ENCODE measurements at regions not wholly inside any gene's neighbourhood (a gene's known extent, or its start where the extent isn't known, plus 50 kb on each side); places are given as distances from the start of the nearest gene placed in this dataset.

DNA sequence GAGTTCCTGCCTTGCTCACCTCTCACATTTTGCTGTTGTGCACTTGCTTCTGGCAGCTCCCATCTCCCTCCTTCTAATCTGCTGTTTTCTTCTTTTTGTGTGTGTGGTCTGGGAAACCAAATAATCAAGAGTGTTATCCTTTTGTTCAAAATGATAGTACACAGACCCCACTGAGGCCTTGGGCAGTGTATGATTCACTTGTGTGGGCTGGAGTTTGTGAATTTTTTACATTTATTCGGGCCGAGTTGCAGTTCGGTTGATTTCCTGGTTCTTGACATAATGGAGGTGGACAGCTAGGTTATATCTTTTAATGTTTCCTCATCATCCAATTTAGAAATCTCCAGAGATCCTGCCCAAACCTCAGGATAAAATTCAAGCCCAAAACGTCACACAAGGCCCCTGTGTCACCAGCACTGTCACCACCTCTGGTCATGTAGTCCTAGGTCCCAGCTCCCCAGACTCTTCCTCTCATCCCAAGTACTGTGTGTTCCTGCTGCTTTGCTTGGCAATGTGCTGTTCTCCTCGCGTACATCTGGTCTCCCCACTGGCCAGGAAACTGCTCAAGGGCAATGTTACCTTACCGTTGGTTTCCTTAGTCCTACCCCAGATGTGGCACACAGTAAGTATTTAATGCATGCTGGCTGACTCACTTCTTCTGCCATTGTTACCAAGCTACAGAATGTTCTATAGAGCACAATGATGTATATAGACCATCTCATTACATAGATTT is 55.7 kb upstream of the PHACTR2 start:
- H3K4me2 ChIP-seq (ENCODE audit: low read depth, low read length, poor library complexity, severe bottlenecking): no peak overlapping the region
- H3K9me3 ChIP-seq (ENCODE audit: low read length): no peaks in the 10 kb centered on the region
- no peaks in the 10 kb centered on the region for H4K20me1 ChIP-seq (ENCODE audit: insufficient read depth, low read depth, low read length)
- no peaks in the 10 kb centered on the region for H3K79me2 ChIP-seq (ENCODE audit: low read length)
- H3K9ac ChIP-seq (ENCODE audit: low read length): no peak overlapping the region
- H3K27ac ChIP-seq (ENCODE audit: low read length): no peak overlapping the region
- no peaks in the 10 kb centered on the region for H3K27me3 ChIP-seq (ENCODE audit: low read length)
- no peaks in the 10 kb centered on the region for H3K9me2 ChIP-seq (replicated peaks; ENCODE audit: insufficient read depth, low read length)
- DNase-seq: no peak
- no peaks in the 10 kb centered on the region for H3K36me3 ChIP-seq (ENCODE audit: insufficient read depth, low read length)
- no peak overlapping the region for H2AFZ ChIP-seq (ENCODE audit: low read length)
- no peak overlapping the region for H3K4me3 ChIP-seq (ENCODE audit: low read length)
- no peaks in the 10 kb centered on the region for H3K4me1 ChIP-seq (ENCODE audit: low read length)

GRCh38 chr6:143621159-143621873 is 56.4 kb upstream of the PHACTR2 start:
- DNase-seq: no peak

DNA sequence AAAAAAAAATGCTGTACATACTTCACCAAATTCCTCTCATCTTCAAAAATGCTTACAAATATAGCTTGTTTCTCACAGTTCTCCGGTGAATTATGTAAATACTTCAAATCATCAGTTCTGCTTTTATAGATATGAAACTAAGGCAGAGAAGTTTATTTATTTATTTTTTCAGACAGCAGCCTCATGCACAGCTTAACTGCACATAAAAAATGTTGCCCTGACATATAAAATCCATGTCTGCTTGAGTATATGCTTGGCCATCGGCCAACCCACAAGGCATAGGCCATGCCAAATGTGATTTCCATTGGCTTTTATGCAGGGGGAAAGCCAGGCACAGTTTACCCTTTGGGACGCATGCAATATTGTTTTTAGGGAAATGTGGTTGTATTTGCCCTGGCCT is 57.3 kb upstream of the PHACTR2 start:
- Histone ChIP-seq H2AFZ (ENCODE audit: low read length) (no peak overlapping the region), H3K79me2 (ENCODE audit: low read length) (no peaks in the 10 kb centered on the region), H3K9me3 (ENCODE audit: low read length) (no peaks in the 10 kb centered on the region), H4K20me1 (ENCODE audit: insufficient read depth, low read depth, low read length) (no peaks in the 10 kb centered on the region), H3K27ac (ENCODE audit: low read length) (no peak overlapping the region), H3K4me2 (ENCODE audit: low read depth, low read length, poor library complexity, severe bottlenecking) (no peak overlapping the region), H3K4me1 (ENCODE audit: low read length) (no peaks in the 10 kb centered on the region), H3K4me3 (ENCODE audit: low read length) (no peak overlapping the region), H3K36me3 (ENCODE audit: insufficient read depth, low read length) (no peaks in the 10 kb centered on the region), H3K9ac (ENCODE audit: low read length) (no peak overlapping the region), H3K9me2 (replicated peaks; ENCODE audit: insufficient read depth, low read length) (no peaks in the 10 kb centered on the region), H3K27me3 (ENCODE audit: low read length) (no peaks in the 10 kb centered on the region)
- DNase-seq: no peak

More at GRCh38 chr6:143621159-143621873, 56.4 kb upstream of the PHACTR2 start:
- no peak overlapping the region for H2AFZ ChIP-seq (ENCODE audit: low read length)
- no peaks in the 10 kb centered on the region for H3K27me3 ChIP-seq (ENCODE audit: low read length)
- H3K4me1 ChIP-seq (ENCODE audit: low read length): no peaks in the 10 kb centered on the region
- H4K20me1 ChIP-seq (ENCODE audit: insufficient read depth, low read depth, low read length): no peaks in the 10 kb centered on the region
- no peaks in the 10 kb centered on the region for H3K9me2 ChIP-seq (replicated peaks; ENCODE audit: insufficient read depth, low read length)
- H3K9me3 ChIP-seq (ENCODE audit: low read length): no peaks in the 10 kb centered on the region
- H3K79me2 ChIP-seq (ENCODE audit: low read length): no peaks in the 10 kb centered on the region
- H3K9ac ChIP-seq (ENCODE audit: low read length): no peak overlapping the region
- H3K27ac ChIP-seq (ENCODE audit: low read length): no peak overlapping the region
- H3K4me3 ChIP-seq (ENCODE audit: low read length): no peak overlapping the region
- H3K36me3 ChIP-seq (ENCODE audit: insufficient read depth, low read length): no peaks in the 10 kb centered on the region
- no peak overlapping the region for H3K4me2 ChIP-seq (ENCODE audit: low read depth, low read length, poor library complexity, severe bottlenecking)

GRCh38 chr6:143619824-143620401 is 57.9 kb upstream of the PHACTR2 start:
- H3K9me3 ChIP-seq (ENCODE audit: low read length): no peaks in the 10 kb centered on the region
- no peak overlapping the region for H3K9ac ChIP-seq (ENCODE audit: low read length)
- no peaks in the 10 kb centered on the region for H3K27me3 ChIP-seq (ENCODE audit: low read length)
- no peaks in the 10 kb centered on the region for H3K9me2 ChIP-seq (replicated peaks; ENCODE audit: insufficient read depth, low read length)
- no peaks in the 10 kb centered on the region for H3K36me3 ChIP-seq (ENCODE audit: insufficient read depth, low read length)
- no peak overlapping the region for H2AFZ ChIP-seq (ENCODE audit: low read length)
- no peak overlapping the region for H3K27ac ChIP-seq (ENCODE audit: low read length)
- H3K4me3 ChIP-seq (ENCODE audit: low read length): no peak overlapping the region
- H4K20me1 ChIP-seq (ENCODE audit: insufficient read depth, low read depth, low read length): no peaks in the 10 kb centered on the region
- H3K4me2 ChIP-seq (ENCODE audit: low read depth, low read length, poor library complexity, severe bottlenecking): no peak overlapping the region
- DNase-seq: no peak
- no peaks in the 10 kb centered on the region for H3K79me2 ChIP-seq (ENCODE audit: low read length)
- no peaks in the 10 kb centered on the region for H3K4me1 ChIP-seq (ENCODE audit: low read length)

DNA sequence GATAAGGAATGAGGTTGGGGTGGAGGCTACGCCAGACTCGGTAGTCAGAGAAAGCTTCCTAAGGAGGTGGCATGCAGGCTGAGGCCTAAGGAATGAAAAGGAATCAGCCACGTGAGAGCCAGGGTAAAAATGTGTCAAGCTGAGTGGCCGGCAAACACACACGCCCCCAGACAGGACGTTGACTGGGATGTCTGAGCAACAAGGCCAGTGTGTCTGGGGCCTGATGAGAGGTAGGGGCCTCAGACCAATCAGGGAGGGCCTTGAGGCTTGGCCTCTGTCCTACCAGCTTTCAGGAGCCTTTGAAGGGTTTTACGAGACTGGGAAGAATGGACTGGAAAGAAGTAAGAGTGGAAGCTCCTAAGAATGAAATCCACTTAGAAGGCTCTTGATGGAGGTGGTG is 61.0 kb upstream of the PHACTR2 start:
- Histone ChIP-seq H3K36me3 (ENCODE audit: insufficient read depth, low read length) (no peaks in the 10 kb centered on the region), H4K20me1 (ENCODE audit: insufficient read depth, low read depth, low read length) (no peaks in the 10 kb centered on the region), H3K9me3 (ENCODE audit: low read length) (no peaks in the 10 kb centered on the region), H3K4me2 (ENCODE audit: low read depth, low read length, poor library complexity, severe bottlenecking) (no peak overlapping the region), H3K9ac (ENCODE audit: low read length) (no peak overlapping the region), H3K9me2 (replicated peaks; ENCODE audit: insufficient read depth, low read length) (no peaks in the 10 kb centered on the region), H3K27me3 (ENCODE audit: low read length) (no peaks in the 10 kb centered on the region), H3K79me2 (ENCODE audit: low read length) (no peaks in the 10 kb centered on the region), H2AFZ (ENCODE audit: low read length) (no peak overlapping the region), H3K4me1 (ENCODE audit: low read length) (no peaks in the 10 kb centered on the region), H3K4me3 (ENCODE audit: low read length) (no peak overlapping the region), H3K27ac (ENCODE audit: low read length) (no peak overlapping the region)
- DNase-seq: no peak

- Histone ChIP-seq H3K36me3 (ENCODE audit: insufficient read depth, low read length) (no peaks in the 10 kb centered on the region), H3K79me2 (ENCODE audit: low read length) (no peaks in the 10 kb centered on the region), H4K20me1 (ENCODE audit: insufficient read depth, low read depth, low read length) (no peaks in the 10 kb centered on the region), H3K4me3 (ENCODE audit: low read length) (no peak overlapping the region), H3K27me3 (ENCODE audit: low read length) (no peaks in the 10 kb centered on the region), H3K9ac (ENCODE audit: low read length) (no peak overlapping the region), H3K4me1 (ENCODE audit: low read length) (no peaks in the 10 kb centered on the region), H3K9me3 (ENCODE audit: low read length) (no peaks in the 10 kb centered on the region), H3K4me2 (ENCODE audit: low read depth, low read length, poor library complexity, severe bottlenecking) (no peak overlapping the region), H3K9me2 (replicated peaks; ENCODE audit: insufficient read depth, low read length) (no peaks in the 10 kb centered on the region), H2AFZ (ENCODE audit: low read length) (no peak overlapping the region), H3K27ac (ENCODE audit: low read length) (no peak overlapping the region)
- no peak for DNase-seq
Measured at GRCh38 chr6:143615785-143616184, 62.0 kb upstream of the PHACTR2 start.

- H3K9ac ChIP-seq (ENCODE audit: low read length): no peak overlapping the region
- H3K36me3 ChIP-seq (ENCODE audit: insufficient read depth, low read length): no peaks in the 10 kb centered on the region
- no peak overlapping the region for H3K4me2 ChIP-seq (ENCODE audit: low read depth, low read length, poor library complexity, severe bottlenecking)
- H4K20me1 ChIP-seq (ENCODE audit: insufficient read depth, low read depth, low read length): no peaks in the 10 kb centered on the region
- H2AFZ ChIP-seq (ENCODE audit: low read length): no peak overlapping the region
- H3K4me3 ChIP-seq (ENCODE audit: low read length): no peak overlapping the region
- no peaks in the 10 kb centered on the region for H3K9me2 ChIP-seq (replicated peaks; ENCODE audit: insufficient read depth, low read length)
- H3K4me1 ChIP-seq (ENCODE audit: low read length): no peaks in the 10 kb centered on the region
- H3K9me3 ChIP-seq (ENCODE audit: low read length): no peaks in the 10 kb centered on the region
- H3K79me2 ChIP-seq (ENCODE audit: low read length): no peaks in the 10 kb centered on the region
- H3K27me3 ChIP-seq (ENCODE audit: low read length): no peaks in the 10 kb centered on the region
- no peak overlapping the region for H3K27ac ChIP-seq (ENCODE audit: low read length)
- DNase-seq: no peak
Measured at GRCh38 chr6:143614235-143614634, 63.5 kb upstream of the PHACTR2 start.

DNA sequence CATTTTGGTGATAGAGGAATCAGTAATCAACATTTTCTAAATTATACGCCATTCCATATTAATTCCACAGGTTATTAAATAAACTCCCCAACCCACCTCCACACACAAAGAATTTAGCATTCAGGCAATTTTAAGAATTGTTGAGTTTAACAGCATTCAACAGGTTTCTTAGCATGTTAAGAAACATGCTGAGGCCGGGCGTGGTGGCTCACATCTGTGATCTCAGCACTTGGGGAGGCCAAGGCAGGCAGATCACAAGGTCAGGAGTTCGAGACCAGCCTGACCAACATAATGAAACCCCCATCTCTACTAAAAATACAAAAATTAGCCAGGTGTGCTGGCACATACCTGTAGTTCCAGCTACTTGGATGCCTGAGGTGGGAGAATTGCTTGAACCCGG is 64.0 kb upstream of the PHACTR2 start:
- no peaks in the 10 kb centered on the region for H4K20me1 ChIP-seq (ENCODE audit: insufficient read depth, low read depth, low read length)
- H3K27ac ChIP-seq (ENCODE audit: low read length): no peak overlapping the region
- no peak overlapping the region for H3K9ac ChIP-seq (ENCODE audit: low read length)
- H3K4me1 ChIP-seq (ENCODE audit: low read length): no peaks in the 10 kb centered on the region
- no peak overlapping the region for H3K4me3 ChIP-seq (ENCODE audit: low read length)
- H3K36me3 ChIP-seq (ENCODE audit: insufficient read depth, low read length): no peaks in the 10 kb centered on the region
- no peak overlapping the region for H2AFZ ChIP-seq (ENCODE audit: low read length)
- H3K9me3 ChIP-seq (ENCODE audit: low read length): no peaks in the 10 kb centered on the region
- H3K9me2 ChIP-seq (replicated peaks; ENCODE audit: insufficient read depth, low read length): no peaks in the 10 kb centered on the region
- H3K4me2 ChIP-seq (ENCODE audit: low read depth, low read length, poor library complexity, severe bottlenecking): no peak overlapping the region
- no peak for DNase-seq
- H3K79me2 ChIP-seq (ENCODE audit: low read length): no peaks in the 10 kb centered on the region
- H3K27me3 ChIP-seq (ENCODE audit: low read length): no peaks in the 10 kb centered on the region

Data from Karpas-422 (cell line).